GM12878 (cell line): ENCODE measurements at regions not wholly inside any gene's neighbourhood (a gene's known extent, or its start where the extent isn't known, plus 50 kb on each side); places are given as distances from the start of the nearest gene placed in this dataset.

ENCODE experiments used
- ATAC-seq: fragments of 200-7000 bp; cut with Tn5 transposase; 3 replicates; pipeline ENCODE4 v1.9.1; 2020; ENCODE audit warnings: mild to moderate bottlenecking, moderate library complexity
- BruUV-seq: library from RNA; stranded (reverse); fragments of 400-500 nt; replicated peaks from 2 replicates; lab custom pipeline; 2021; lab: Mats Ljungman, UMichigan
- CTCF ChIA-PET: fragments of 300-600 bp; sonication (Branson Sonifier 250); formaldehyde crosslinking; extraction: SDS; loops from one replicate; lab custom pipeline; 2021; ENCODE audit warnings: inconsistent platforms; lab: Yijun Ruan, JAX
- POLR2A ChIA-PET: fragments of 350-600 bp; formaldehyde crosslinking; extraction: SDS; loops from one replicate; lab custom pipeline; 2021; ENCODE audit warnings: inconsistent platforms; lab: Charles Lee
- RAD21 ChIA-PET: fragments of 300-600 bp; sonication (Branson Sonifier 250); formaldehyde crosslinking; loops from one replicate; lab custom pipeline; 2023; ENCODE audit warnings: antibody characterized with exemption; ENCODE audit not compliant: unreplicated experiment; lab: Charles Lee
- SMC1A ChIA-PET: fragments of 300-600 bp; sonication (Branson Sonifier 250); formaldehyde crosslinking; loops from one replicate; lab custom pipeline; 2023; ENCODE audit not compliant: unreplicated experiment, uncharacterized antibody; lab: Charles Lee
- DNase-seq: peaks from one replicate; pipeline ENCODE4 v3.0.0-alpha.2; 2011; ENCODE audit warnings: low read depth, low spot score
- FAIRE-seq: peaks from 3 replicates; lab custom pipeline; 2011; peaks lifted over from hg19 to GRCh38; lab: Jason Lieb, UNC
- H2AFZ ChIP-seq: 2 replicates; pipeline ENCODE4 v1.6.0; 2011; ENCODE audit warnings: low read depth, low read length, control low read depth; ENCODE audit not compliant: control insufficient read depth
- H3K27ac ChIP-seq: 2 replicates; pipeline ENCODE4 v1.5.1; 2011; ENCODE audit warnings: control low read depth; ENCODE audit not compliant: control insufficient read depth, insufficient read depth
- H3K27me3 ChIP-seq, 2 experiments: replicated peaks in 1 of 2; 2 replicates each; pipeline versions ENCODE4 v1.6.0 to v1.6.1; 2011; ENCODE audit warnings: low read length in 1 of 2; ENCODE audit not compliant: control insufficient read depth in 2 of 2, insufficient read depth in 2 of 2
- H3K36me3 ChIP-seq, 2 experiments: 2 replicates each; pipeline ENCODE4 v1.5.1; 2011; ENCODE audit warnings: low read length in 1 of 2; ENCODE audit not compliant: control insufficient read depth in 2 of 2, insufficient read depth in 2 of 2
- H3K4me1 ChIP-seq: 2 replicates; pipeline ENCODE4 v1.6.1; 2011; ENCODE audit warnings: mild to moderate bottlenecking, low read length, moderate library complexity, mixed read lengths; ENCODE audit not compliant: control insufficient read depth, insufficient read depth
- H3K4me2 ChIP-seq: 2 replicates; pipeline ENCODE4 v1.6.0; 2011; ENCODE audit warnings: control low read depth; ENCODE audit not compliant: control insufficient read depth, insufficient read depth
- H3K4me3 ChIP-seq: fragments of 200-600 bp; sonication (generic); 2 replicates; pipeline ENCODE4 v1.5.1; 2016
- H3K79me2 ChIP-seq: 2 replicates; pipeline ENCODE4 v1.6.0; 2011; ENCODE audit warnings: low read length; ENCODE audit not compliant: control insufficient read depth, insufficient read depth
- H3K9ac ChIP-seq: 2 replicates; pipeline ENCODE4 v1.8.0; 2011; ENCODE audit warnings: low read length, control low read depth, mixed read lengths; ENCODE audit not compliant: control insufficient read depth, insufficient read depth
- H3K9me3 ChIP-seq: replicated peaks from 3 replicates; pipeline ENCODE4 v1.5.1; 2011; ENCODE audit warnings: mild to moderate bottlenecking, low read length; ENCODE audit not compliant: control insufficient read depth, insufficient read depth
- H4K20me1 ChIP-seq: 2 replicates; pipeline ENCODE4 v1.6.0; 2011; ENCODE audit not compliant: control insufficient read depth, insufficient read depth
- HCFC1 ChIP-seq: fragments of 150-350 bp; IDR thresholded peaks from 2 replicates; pipeline ENCODE4 v1.6.1; 2014; ENCODE audit warnings: low read length
- IKZF2 ChIP-seq, 2 experiments: fragments of 450-650 bp; IDR thresholded peaks; 2 replicates each; pipeline ENCODE4 v1.6.1; 2017; ENCODE audit warnings: mild to moderate bottlenecking in 2 of 2, moderate library complexity in 2 of 2
- JUNB ChIP-seq: IDR thresholded peaks from 2 replicates; pipeline ENCODE4 v1.6.1; 2016; ENCODE audit warnings: antibody characterized with exemption, mild to moderate bottlenecking
- JUND ChIP-seq: IDR thresholded peaks from 2 replicates; pipeline ENCODE4 v1.6.1; 2012; ENCODE audit warnings: low read depth, mild to moderate bottlenecking, low read length, improper control_type of control experiment, moderate library complexity
- KAT2A ChIP-seq: conservative IDR thresholded peaks from 2 replicates; pipeline ENCODE4 v1.6.1; 2011; ENCODE audit warnings: low read depth, low read length; ENCODE audit not compliant: control insufficient read depth
- MXI1 ChIP-seq: fragments of 150-350 bp; IDR thresholded peaks from 2 replicates; pipeline ENCODE4 v1.6.1; 2011; ENCODE audit warnings: low read depth, mild to moderate bottlenecking, inconsistent platforms, low read length, improper control_type of control experiment
- NFIC ChIP-seq: IDR thresholded peaks from 2 replicates; pipeline ENCODE4 v1.6.1; 2012; ENCODE audit warnings: low read depth, mild to moderate bottlenecking, inconsistent platforms, low read length, moderate library complexity
- NR2C1 ChIP-seq: fragments of 450-650 bp; IDR thresholded peaks from 2 replicates; pipeline ENCODE4 v1.6.1; 2017; ENCODE audit warnings: antibody characterized with exemption, mild to moderate bottlenecking, moderate library complexity
- PML ChIP-seq: IDR thresholded peaks from 2 replicates; pipeline ENCODE4 v1.6.1; 2012; ENCODE audit warnings: low read length, inconsistent platforms
- POLR2AphosphoS2 ChIP-seq: IDR thresholded peaks from 2 replicates; pipeline ENCODE4 v1.6.1; 2011; ENCODE audit warnings: low read depth, mild to moderate bottlenecking, low read length, improper control_type of control experiment, moderate library complexity
- SIN3A ChIP-seq: IDR thresholded peaks from 2 replicates; pipeline ENCODE4 v1.6.1; 2012; ENCODE audit warnings: low read depth, low read length, improper control_type of control experiment
- SPI1 ChIP-seq: IDR thresholded peaks from 2 replicates; pipeline ENCODE4 v1.6.1; 2011; ENCODE audit warnings: low read depth, mild to moderate bottlenecking, low read length, moderate library complexity, borderline replicate concordance; ENCODE audit not compliant: insufficient read depth
- SREBF1 ChIP-seq: IDR thresholded peaks from 2 replicates; pipeline ENCODE4 v1.6.1; 2012; ENCODE audit warnings: mild to moderate bottlenecking, low read length
- SREBF2 ChIP-seq: IDR thresholded peaks from 2 replicates; pipeline ENCODE4 v1.6.1; 2012; ENCODE audit warnings: mild to moderate bottlenecking, low read length
- ZNF24 ChIP-seq: fragments of 450-650 bp; IDR thresholded peaks from 2 replicates; pipeline ENCODE4 v1.6.1; 2017; ENCODE audit warnings: antibody characterized with exemption, mild to moderate bottlenecking
- ZNF622 ChIP-seq: fragments of 450-650 bp; IDR thresholded peaks from 2 replicates; pipeline ENCODE4 v1.6.1; 2017; ENCODE audit warnings: mild to moderate bottlenecking, inconsistent platforms
- WGBS: methylation state at CpG from one replicate; pipeline ENCODE4 v1.1.6; 2016; ENCODE audit warnings: low lambda C conversion rate; ENCODE audit not compliant: insufficient replicate concordance, insufficient coverage; ENCODE audit errors: missing lambda C conversion rate; 5-methylcytosine and 5-hydroxymethylcytosine counted together
- in situ Hi-C: fragments of 300-500 bp; cut with MboI; formaldehyde crosslinking; loops from 9 replicates; pipeline ENCODE4 v1.14.3; 2018; ENCODE audit warnings: mixed read lengths
- intact Hi-C: fragments of 100-400 bp; cut with micrococcal nuclease; formaldehyde crosslinking; loops from one replicate; pipeline ENCODE4 v1.14.2; 2022; ENCODE audit not compliant: unreplicated experiment
- TF ChIP-seq, protein P1 (sequence below): fragments of 150-350 bp; IDR thresholded peaks from 2 replicates; pipeline ENCODE4 v1.6.1; 2016; ENCODE audit warnings: low read depth, low read length

DNA sequence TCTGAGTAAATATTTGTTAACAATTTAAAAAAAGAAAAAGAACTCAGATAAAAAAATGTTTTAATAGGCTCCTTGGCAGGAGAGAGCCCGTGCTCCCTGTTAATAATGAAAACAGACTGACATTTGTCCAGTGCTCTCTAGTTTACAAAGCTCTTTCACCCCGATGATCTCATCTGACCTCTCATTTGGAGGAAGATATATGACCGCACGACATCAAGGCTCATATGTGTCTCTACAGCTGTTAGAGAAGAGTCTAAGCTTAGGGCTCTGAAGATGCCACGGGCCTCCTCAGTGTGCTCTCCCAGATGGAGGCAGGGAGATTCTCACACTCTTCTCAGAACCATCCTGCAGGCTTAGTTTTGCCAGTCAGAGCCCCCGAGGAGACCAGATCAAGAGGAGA lies 280.8 kb upstream of the IRX5 start:
- no TSS peak for BruUV-seq

More for the DNA sequence above, 280.8 kb upstream of the IRX5 start:
- no peak overlapping the region for H3K4me2 ChIP-seq
- no peak for FAIRE-seq
- H3K27ac ChIP-seq, result no peak overlapping the region
- ChIA-PET CTCF (interaction anchor here (0.7 kb wide), 1 partner anchor 10 kb away, joined by 3 read pairs; no protein-coding TSS in a partner anchor), RAD21 (no interaction called here), POLR2A (no interaction called here), SMC1A (no interaction called here)
- no peaks in the 10 kb centered on the region for H3K27me3 ChIP-seq
- no peaks in the 10 kb centered on the region for H3K4me1 ChIP-seq
- no peaks in the 10 kb centered on the region for H3K79me2 ChIP-seq
- no peak overlapping the region for H2AFZ ChIP-seq
- H3K9ac ChIP-seq, result no peak overlapping the region
- no peaks in the 10 kb centered on the region for H4K20me1 ChIP-seq
- H3K36me3 ChIP-seq, result no peaks in the 10 kb centered on the region
- TF ChIP-seq PML, result no peak
- TF ChIP-seq SIN3A, result no peak
- no peak for TF ChIP-seq NFIC
- no peak for TF ChIP-seq SPI1
- TF ChIP-seq POLR2AphosphoS2, result no peak
- no peak for TF ChIP-seq SREBF2
- no peak for TF ChIP-seq HCFC1
- TF ChIP-seq KAT2A, result no peak
- no peak for TF ChIP-seq ZNF24
- TF ChIP-seq, protein P1, sequence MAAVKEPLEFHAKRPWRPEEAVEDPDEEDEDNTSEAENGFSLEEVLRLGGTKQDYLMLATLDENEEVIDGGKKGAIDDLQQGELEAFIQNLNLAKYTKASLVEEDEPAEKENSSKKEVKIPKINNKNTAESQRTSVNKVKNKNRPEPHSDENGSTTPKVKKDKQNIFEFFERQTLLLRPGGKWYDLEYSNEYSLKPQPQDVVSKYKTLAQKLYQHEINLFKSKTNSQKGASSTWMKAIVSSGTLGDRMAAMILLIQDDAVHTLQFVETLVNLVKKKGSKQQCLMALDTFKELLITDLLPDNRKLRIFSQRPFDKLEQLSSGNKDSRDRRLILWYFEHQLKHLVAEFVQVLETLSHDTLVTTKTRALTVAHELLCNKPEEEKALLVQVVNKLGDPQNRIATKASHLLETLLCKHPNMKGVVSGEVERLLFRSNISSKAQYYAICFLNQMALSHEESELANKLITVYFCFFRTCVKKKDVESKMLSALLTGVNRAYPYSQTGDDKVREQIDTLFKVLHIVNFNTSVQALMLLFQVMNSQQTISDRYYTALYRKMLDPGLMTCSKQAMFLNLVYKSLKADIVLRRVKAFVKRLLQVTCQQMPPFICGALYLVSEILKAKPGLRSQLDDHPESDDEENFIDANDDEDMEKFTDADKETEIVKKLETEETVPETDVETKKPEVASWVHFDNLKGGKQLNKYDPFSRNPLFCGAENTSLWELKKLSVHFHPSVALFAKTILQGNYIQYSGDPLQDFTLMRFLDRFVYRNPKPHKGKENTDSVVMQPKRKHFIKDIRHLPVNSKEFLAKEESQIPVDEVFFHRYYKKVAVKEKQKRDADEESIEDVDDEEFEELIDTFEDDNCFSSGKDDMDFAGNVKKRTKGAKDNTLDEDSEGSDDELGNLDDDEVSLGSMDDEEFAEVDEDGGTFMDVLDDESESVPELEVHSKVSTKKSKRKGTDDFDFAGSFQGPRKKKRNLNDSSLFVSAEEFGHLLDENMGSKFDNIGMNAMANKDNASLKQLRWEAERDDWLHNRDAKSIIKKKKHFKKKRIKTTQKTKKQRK, result no peak
- no peak for TF ChIP-seq ZNF622
- TF ChIP-seq NR2C1, result no peak
- no peak for TF ChIP-seq MXI1
- TF ChIP-seq JUND, result no peak
- no peak for TF ChIP-seq SREBF1
- no peak for TF ChIP-seq JUNB
- no peak for TF ChIP-seq IKZF2 (IDR thresholded peaks at IDR 0.05)
- in situ Hi-C loops (no loop called here), intact Hi-C loops (no loop called here)
- no peak for ATAC-seq
- no peaks in the 10 kb centered on the region for H3K9me3 ChIP-seq
- no peak overlapping the region for H3K4me3 ChIP-seq
- no peak for DNase-seq
- WGBS, result 21% methylated on average over 6 of the region's 6 CpGs
